ENCODE measurements at regions not wholly inside any gene's neighbourhood (a gene's known extent, or its start where the extent isn't known, plus 50 kb on each side); places are given as distances from the start of the nearest gene placed in this dataset.

DNA sequence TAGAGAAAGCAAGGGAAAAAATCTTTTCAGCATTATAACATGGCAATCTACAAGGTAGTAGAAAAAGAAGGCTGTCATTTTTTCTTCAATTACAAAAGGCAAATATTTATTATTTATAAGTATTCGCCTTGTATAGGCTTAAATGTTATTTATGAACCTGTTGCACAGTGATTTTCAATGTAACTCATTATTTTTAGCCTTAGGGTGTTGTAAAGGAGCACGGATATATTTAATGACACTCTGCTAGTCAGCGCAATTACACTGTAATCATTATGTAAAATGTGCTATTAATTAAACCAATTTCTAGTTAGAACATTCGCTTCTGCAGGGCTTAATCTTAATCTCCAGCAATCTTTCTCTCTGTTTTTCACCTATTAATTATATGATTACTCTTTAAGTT lies 145.0 kb downstream of the ATG4C start:
- TF ChIP-seq EZH2phosphoT487 (IDR thresholded peaks at IDR 0.05; ENCODE audit: unreplicated experiment) (no peak), ZNF114 (CRISPR knock-in tag; IDR thresholded peaks at IDR 0.05) (no peak), JUNB (IDR thresholded peaks at IDR 0.05; ENCODE audit: unreplicated experiment) (no peak), EZH2 (IDR thresholded peaks at IDR 0.05; ENCODE audit: low read depth, unreplicated experiment) (no peak), CREB1 (CRISPR knock-in tag; IDR thresholded peaks at IDR 0.05; ENCODE audit: low read depth) (no peak), POLR2AphosphoS5 (IDR thresholded peaks at IDR 0.05; ENCODE audit: low read depth) (no peak)
- TF ChIP-seq, protein P1, sequence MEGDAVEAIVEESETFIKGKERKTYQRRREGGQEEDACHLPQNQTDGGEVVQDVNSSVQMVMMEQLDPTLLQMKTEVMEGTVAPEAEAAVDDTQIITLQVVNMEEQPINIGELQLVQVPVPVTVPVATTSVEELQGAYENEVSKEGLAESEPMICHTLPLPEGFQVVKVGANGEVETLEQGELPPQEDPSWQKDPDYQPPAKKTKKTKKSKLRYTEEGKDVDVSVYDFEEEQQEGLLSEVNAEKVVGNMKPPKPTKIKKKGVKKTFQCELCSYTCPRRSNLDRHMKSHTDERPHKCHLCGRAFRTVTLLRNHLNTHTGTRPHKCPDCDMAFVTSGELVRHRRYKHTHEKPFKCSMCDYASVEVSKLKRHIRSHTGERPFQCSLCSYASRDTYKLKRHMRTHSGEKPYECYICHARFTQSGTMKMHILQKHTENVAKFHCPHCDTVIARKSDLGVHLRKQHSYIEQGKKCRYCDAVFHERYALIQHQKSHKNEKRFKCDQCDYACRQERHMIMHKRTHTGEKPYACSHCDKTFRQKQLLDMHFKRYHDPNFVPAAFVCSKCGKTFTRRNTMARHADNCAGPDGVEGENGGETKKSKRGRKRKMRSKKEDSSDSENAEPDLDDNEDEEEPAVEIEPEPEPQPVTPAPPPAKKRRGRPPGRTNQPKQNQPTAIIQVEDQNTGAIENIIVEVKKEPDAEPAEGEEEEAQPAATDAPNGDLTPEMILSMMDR (conservative IDR thresholded peaks at IDR 0.05; ENCODE audit: low read depth in 2 of 2) = no peak
